ENCODE measurements at regions not wholly inside any gene's neighbourhood (a gene's known extent, or its start where the extent isn't known, plus 50 kb on each side); places are given as distances from the start of the nearest gene placed in this dataset.
A peak's percentile ranks its signal among the peaks of the same experiment; 100 is the strongest.

DNA sequence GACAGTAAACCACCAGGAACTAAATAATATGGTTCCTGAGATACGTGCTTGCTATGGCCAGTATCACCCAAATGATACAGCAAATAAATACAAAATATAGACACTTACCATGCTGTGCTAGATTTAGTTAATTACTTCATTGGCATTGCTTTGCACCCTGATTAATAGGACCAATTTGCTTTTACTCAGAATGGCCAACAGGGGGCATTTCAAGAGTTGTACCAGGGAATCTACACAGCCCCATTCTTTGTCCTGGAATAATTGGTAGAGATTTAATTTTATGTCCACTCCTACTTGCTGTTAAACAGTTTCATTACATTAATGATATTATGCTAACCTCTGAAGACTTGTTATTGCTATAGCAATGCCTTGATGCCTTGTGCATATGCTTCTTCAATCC is 280.8 kb downstream of the RERGL start:
- no peak for DNase-seq (ENCODE audit: low read depth, low spot score)

GRCh38 chr12:17802657-17803641 is 287.0 kb downstream of the RERGL start:
- DNase-seq (ENCODE audit: low read depth, low spot score): peak; percentile 25

DNA sequence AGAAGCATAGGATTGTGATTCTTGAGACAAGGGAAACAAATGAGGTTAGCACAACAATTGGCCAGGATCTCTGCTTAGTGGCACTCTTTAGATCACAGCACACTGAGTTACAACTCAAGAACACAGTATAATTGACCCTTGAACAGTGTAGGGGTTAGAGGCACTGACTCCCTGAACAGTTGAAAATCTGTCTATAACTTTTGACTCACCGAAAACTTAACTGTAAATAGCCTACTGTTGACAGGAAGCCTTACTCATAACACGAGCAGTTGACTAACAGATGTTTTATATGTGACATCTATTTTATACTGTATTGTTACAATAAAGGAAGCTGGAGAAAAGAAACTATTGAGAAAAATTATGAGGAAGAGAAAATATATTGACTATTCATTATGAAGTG is 296.1 kb downstream of the RERGL start:
- DNase-seq (ENCODE audit: low read depth, low spot score): no peak

GRCh38 chr12:17778242-17778641 is 311.8 kb downstream of the RERGL start:
- no peak for DNase-seq (ENCODE audit: low read depth, low spot score)

- DNase-seq (ENCODE audit: low read depth, low spot score): no peak
Measured at GRCh38 chr12:17763366-17763765, 326.6 kb downstream of the RERGL start.

DNA sequence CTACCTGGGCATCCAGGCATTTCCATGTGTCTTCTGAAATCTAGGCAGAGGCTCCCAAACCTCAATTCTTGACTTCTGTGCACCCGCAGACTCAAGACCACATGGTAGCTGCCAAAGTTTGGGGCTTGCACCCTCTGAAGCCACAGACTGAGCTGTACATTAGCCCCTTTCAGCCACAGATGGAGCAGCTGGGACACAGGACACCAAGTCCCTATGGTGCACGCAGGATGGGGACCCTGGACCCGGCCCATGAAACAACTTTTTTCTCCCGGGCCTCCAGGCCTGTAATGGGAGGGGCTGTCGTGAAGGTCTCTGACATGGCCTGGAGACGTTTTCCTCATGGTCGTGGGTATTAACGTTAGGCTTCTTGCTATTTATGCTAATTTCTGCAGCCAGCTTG is 330.0 kb downstream of the RERGL start:
- DNase-seq (ENCODE audit: low read depth, low spot score): no peak
